GM18867 (cell line): ENCODE measurements at regions not wholly inside any gene's neighbourhood (a gene's known extent, or its start where the extent isn't known, plus 50 kb on each side); places are given as distances from the start of the nearest gene placed in this dataset.
"Not testable (repeated sequence)": the region's sequence is repeated elsewhere in the genome, so short reads cannot be mapped to it uniquely, and the experiment has no call there.

Experiments
- ATAC-seq: cut with Tn5 transposase; IDR thresholded peaks from one replicate; pipeline ENCODE4 v1.9.1; 2021; ENCODE audit warnings: mild to moderate bottlenecking, moderate library complexity; ENCODE audit not compliant: unreplicated experiment

GRCh38 chr2:87258887-87259286, 237.2 kb upstream of the PLGLB1 start:
- not testable (repeated sequence) for ATAC-seq

- ATAC-seq: not testable (repeated sequence)
Measured at GRCh38 chr2:87262184-87262702, 240.6 kb upstream of the PLGLB1 start.

GRCh38 chr2:87263868-87264518, 242.3 kb upstream of the PLGLB1 start:
- ATAC-seq: not testable (repeated sequence)

- not testable (repeated sequence) for ATAC-seq
Measured at GRCh38 chr2:87275192-87275591, 253.5 kb upstream of the PLGLB1 start.

- not testable (repeated sequence) for ATAC-seq
Measured at GRCh38 chr2:87275974-87276629, 254.5 kb upstream of the PLGLB1 start.

- not testable (repeated sequence) for ATAC-seq
Measured at GRCh38 chr2:87276673-87277072, 255.0 kb upstream of the PLGLB1 start.

- not testable (repeated sequence) for ATAC-seq
Measured at GRCh38 chr2:87277734-87278133, 256.1 kb upstream of the PLGLB1 start.

GRCh38 chr2:87280596-87281355, 259.1 kb upstream of the PLGLB1 start:
- not testable (repeated sequence) for ATAC-seq

GRCh38 chr2:87283735-87284470, 262.3 kb upstream of the PLGLB1 start:
- not testable (repeated sequence) for ATAC-seq

- not testable (repeated sequence) for ATAC-seq
Measured at GRCh38 chr2:87284471-87284772, 262.8 kb upstream of the PLGLB1 start.

GRCh38 chr2:87285139-87285538, 263.5 kb upstream of the PLGLB1 start:
- ATAC-seq: not testable (repeated sequence)

GRCh38 chr2:87290566-87291307, 269.1 kb upstream of the PLGLB1 start:
- peak; percentile 95 for ATAC-seq

- peak; percentile 63 for ATAC-seq
Measured at GRCh38 chr2:87291400-87292200, 270.0 kb upstream of the PLGLB1 start.

- not testable (repeated sequence) for ATAC-seq
Measured at GRCh38 chr2:87293931-87294594, 272.4 kb upstream of the PLGLB1 start.

- ATAC-seq: not testable (repeated sequence)
Measured at GRCh38 chr2:87295135-87295534, 273.5 kb upstream of the PLGLB1 start.

GRCh38 chr2:87301349-87301748, 279.7 kb upstream of the PLGLB1 start:
- ATAC-seq: not testable (repeated sequence)

- ATAC-seq: not testable (repeated sequence)
Measured at GRCh38 chr2:87301871-87302270, 280.2 kb upstream of the PLGLB1 start.

- ATAC-seq: not testable (repeated sequence)
Measured at GRCh38 chr2:87308621-87309020, 287.0 kb upstream of the PLGLB1 start.

- ATAC-seq: not testable (repeated sequence)
Measured at GRCh38 chr2:87309785-87310184, 288.1 kb upstream of the PLGLB1 start.
